GM19463 (cell line): ENCODE measurements at regions not wholly inside any gene's neighbourhood (a gene's known extent, or its start where the extent isn't known, plus 50 kb on each side); places are given as distances from the start of the nearest gene placed in this dataset.

Experiments
- ATAC-seq: cut with Tn5 transposase; IDR thresholded peaks from one replicate; pipeline ENCODE4 v1.9.1; 2021; ENCODE audit warnings: mild to moderate bottlenecking, moderate library complexity; ENCODE audit not compliant: unreplicated experiment

DNA sequence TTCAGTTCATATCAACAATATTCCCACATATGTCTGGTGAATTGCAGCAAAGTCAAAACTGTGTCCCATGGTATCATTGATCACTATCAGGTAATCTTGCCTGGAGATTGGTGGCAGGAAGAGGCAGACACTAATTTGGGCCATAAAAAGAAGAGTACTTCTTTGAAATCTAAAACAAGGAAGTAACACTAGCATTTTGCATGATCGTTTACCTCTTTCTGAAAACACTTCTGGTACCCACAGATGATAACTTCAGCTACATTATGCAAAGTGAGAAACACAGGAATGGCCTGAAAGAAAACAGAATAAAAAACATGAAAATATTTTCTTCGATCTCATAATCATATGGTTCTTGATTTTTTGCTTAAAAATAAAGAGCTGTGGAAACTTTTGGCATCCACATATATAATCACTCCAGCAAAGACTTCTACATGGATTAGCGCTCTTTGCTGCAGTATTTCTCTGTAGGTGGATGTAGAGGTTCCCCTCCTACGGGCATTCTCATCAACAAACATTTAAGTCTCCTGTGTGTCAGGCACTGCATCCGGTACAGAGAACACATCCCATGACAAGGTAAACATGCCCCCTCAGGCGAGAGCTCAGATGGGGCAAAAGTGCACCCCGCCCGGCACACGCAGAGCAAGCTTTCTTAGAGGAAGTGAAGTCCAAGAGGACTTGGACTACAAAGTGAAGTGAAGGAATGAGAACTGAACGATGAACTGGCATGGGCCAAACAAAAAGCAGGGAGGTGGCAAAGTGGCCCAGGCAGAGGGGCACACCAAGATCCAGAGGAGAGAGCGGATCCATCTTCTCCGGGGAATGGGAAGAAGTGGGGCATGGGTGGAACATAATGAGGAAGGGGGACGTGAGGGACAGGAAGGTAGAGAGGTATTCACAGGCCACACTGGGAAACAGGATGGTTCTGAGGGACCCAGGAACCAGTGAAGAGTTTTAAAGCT lies 68.0 kb upstream of the RIOK3 start:
- ATAC-seq, result no peak

DNA sequence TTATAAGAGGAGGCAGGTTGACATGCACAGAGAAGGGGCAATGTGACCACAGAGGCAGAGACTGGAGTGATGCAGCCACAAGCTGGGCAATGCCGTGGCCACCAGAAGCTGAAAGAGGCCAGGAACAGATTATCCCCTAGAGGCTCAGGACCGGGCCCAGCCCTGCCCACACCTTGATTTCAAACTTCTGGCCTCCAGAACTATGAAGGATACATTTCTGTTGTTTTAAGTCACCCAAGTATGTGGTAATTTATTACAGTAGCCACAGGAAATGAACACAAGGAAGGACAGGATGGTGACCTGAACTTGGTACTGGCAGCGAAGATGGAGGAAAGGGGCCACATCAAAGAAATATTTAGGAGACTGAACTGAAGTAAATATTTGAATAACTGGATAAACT lies 66.8 kb upstream of the RIOK3 start:
- no peak for ATAC-seq

DNA sequence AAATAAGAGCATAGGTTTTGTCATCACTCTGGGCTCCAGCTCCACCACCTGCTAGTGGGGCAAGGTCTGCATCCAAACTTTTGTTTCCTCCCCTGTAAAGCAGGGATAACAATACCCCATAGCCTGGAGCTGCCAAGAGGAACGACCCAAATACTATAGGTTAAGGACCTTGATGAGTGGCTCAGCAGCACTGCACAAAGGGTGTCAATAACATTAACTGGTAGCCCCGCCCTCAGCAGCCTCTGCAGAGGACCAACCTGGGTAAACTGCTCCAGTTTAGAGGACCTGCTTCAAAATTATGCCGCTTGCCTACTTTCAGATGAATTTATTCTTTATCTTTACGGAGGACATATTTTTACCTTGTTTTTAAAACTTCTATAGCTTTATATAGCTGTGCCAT lies 65.8 kb upstream of the RIOK3 start:
- no peak for ATAC-seq

DNA sequence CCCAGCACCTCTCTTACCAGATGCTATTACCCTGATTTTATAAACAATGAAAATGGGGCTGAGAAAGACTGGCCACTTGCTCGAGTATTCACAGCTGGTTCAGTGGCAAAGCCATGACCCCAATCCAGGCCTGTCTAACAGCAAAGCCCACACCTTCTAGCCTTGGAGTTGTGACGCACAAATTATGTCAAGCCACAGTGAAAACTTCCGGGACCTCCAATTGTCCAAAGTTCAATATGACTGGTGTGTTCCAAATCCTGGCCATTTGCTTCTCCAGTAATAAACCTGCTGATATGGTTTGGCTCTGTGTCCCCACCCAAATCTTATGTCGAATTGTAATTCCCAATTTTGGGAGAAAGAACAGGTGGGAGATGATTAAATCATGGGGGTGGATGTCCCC lies 64.7 kb upstream of the RIOK3 start:
- no peak for ATAC-seq

DNA sequence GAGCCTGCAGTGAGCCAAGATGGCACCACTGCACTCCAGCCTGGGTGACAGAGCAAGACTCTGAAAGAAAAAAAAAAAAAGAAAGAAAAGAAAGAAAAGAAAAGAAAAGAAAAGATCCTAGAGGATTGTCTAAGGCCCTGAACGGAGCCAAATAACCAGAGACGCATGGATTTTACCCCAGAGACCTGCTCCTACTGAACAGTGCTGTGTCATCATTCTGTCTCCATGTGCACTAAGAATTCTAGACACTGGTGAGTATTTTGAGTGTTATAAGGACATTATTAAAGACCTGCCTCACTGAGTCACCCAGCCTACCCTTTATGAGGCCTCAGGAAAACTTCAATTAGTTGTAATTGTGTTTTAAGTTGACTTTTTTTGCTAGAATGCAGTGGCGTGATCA lies 61.9 kb upstream of the RIOK3 start:
- no peak for ATAC-seq

DNA sequence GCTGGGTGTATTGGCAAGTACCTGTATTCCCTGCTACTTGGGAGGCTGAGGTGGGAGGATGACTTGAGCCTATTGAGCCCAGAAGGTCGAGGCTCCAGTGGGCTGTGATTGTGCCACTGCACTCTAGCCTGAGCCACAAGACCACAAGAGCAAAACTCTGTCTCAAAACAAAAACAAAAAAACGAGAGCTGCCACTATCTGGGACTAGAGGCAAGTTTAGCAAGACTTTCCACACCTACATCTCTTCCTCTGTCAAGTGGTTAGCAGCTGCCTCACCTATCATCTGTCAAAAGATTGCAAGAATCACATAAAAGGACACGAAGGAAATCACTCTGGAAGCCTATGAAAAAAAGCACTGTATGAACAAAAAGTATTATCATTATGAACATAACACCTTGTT lies 55.2 kb upstream of the RIOK3 start:
- ATAC-seq, result no peak

DNA sequence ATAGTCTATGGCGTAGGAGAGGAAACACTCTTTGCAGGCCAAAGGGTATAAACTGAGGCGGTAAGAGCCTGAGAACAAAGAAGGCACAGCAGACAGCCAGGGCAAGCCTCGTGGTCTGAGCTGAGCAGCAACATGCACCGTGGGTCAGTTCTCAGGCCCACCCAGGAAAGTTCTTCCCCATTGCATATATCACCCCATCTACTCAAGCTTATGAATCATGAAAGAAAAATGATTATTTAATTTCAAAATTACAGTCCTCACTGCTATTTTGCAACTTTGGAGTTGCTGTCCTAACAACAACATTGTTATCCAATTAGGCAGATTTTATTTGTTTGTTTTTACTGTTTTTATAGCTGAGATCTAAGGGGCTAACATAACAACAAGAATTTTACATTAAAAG lies 54.7 kb upstream of the RIOK3 start:
- no peak for ATAC-seq

DNA sequence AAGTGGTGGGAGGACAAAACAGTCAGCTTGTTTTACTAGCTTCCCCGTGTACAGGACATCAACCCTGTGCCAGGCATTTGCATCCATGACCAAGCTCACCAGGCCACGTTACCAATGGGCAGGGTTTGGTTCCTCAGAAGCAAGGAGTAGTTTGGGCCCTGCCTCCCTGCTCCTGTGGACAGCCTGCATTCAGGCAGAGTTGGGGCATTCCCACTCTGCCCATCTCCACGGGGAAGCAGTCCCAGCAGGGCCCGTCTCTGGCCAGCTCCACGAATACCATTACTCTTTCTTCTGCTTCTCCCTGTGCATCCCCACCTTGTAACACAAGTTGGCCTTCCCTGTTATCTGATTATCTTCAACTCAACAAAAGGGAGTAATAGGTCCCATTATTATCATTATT lies 54.0 kb upstream of the RIOK3 start:
- no peak for ATAC-seq

DNA sequence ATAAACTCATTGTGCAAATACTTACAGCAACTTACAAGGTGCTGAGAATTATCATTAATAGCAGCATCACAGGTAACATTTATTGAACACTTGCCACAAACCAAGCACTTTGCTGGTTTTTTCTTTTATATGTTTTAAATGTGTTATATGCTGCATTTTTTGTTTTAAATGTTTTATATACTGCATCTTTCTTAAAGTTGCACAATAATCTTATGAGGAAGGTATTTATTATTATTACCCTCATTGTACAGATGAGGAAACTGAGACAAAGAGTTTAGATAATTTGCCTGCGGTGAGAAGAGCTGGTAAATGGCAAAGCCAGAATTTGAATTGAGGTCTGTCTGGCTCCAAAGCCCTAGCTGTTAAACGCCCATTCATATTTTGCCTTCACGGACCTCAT lies 52.2 kb upstream of the RIOK3 start:
- no peak for ATAC-seq

DNA sequence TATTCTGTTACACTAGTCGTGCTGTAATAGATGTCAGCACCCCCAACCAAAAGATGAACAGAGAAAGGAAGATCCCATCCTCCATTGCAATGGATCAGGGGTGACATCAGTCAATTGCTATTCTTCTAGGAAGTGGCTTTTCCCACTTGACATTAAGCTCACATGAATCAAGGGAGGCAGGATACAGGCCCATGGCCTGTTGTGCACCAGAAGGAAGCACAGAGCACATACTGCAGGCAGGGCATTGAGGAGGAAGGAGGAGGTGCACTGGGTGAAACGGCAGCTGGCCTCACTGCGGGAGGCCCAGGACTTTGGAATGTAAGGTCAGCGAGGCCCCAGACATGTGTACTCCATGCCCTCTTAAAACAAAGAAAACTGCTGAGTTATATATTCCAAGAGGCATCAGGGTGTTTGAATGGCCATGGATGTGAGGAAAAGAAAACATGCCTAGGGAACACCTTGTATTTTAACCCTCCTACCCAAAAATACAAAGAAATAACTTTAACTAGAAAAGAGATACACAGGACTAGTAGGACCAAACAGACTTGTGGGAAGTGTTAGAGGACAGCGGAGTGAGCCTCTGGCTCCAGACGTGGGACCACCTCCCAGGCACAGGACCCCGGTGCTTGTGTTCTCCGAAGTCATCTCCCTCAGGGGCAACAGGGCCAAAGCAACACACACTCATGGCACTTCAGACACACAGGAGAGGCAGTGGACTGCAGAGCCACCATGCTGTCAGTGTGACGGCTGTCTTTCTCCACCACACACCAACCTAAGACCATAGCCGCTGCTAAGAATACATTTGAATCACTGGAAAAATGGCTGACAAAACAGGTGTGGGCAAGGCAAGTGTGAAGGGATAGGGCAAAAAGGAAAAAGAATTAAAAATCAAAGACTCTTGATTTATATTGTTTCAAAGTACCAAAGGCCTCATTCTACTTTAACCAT lies 51.4 kb upstream of the RIOK3 start:
- ATAC-seq, result no peak
